Panc1 (cell line): ENCODE measurements at regions not wholly inside any gene's neighbourhood (a gene's known extent, or its start where the extent isn't known, plus 50 kb on each side); places are given as distances from the start of the nearest gene placed in this dataset.

ENCODE experiments used
- ATAC-seq: fragments of 200-7000 bp; cut with Tn5 transposase; 2 replicates; pipeline ENCODE4 v1.9.1; 2020; ENCODE audit warnings: mild to moderate bottlenecking, moderate library complexity
- BruUV-seq: library from RNA; stranded (reverse); fragments of 400-500 nt; replicated peaks from 2 replicates; lab custom pipeline; 2021; lab: Mats Ljungman, UMichigan
- CTCF ChIA-PET: fragments of 300-600 bp; sonication (Branson Sonifier 250); formaldehyde crosslinking; loops from one replicate; lab custom pipeline; 2022; ENCODE audit warnings: antibody characterized with exemption; lab: Charles Lee
- POLR2A ChIA-PET: fragments of 300-600 bp; sonication (Branson Sonifier 250); formaldehyde crosslinking; loops from one replicate; lab custom pipeline; 2022; ENCODE audit warnings: antibody characterized with exemption; lab: Charles Lee
- DNase-seq: peaks from one replicate; pipeline ENCODE4 v3.0.0-alpha.2; 2010; ENCODE audit warnings: low read depth, low spot score
- H3K27ac ChIP-seq: 2 replicates; pipeline ENCODE4 v1.5.1; 2011; ENCODE audit warnings: mild to moderate bottlenecking, low read length, inconsistent platforms
- H3K27me3 ChIP-seq: fragments of 200-500 bp; sonication (Bioruptor generic); 2 replicates; pipeline ENCODE4 v1.6.0; 2014; ENCODE audit warnings: low read length, inconsistent platforms; ENCODE audit not compliant: control insufficient read depth, insufficient read depth
- H3K36me3 ChIP-seq: fragments of 200-500 bp; sonication (Bioruptor generic); 2 replicates; pipeline ENCODE4 v1.5.1; 2014; ENCODE audit warnings: inconsistent platforms, mild to moderate bottlenecking, low read length, moderate library complexity; ENCODE audit not compliant: control insufficient read depth, insufficient read depth
- H3K4me1 ChIP-seq: 2 replicates; pipeline ENCODE4 v1.5.1; 2011; ENCODE audit warnings: inconsistent platforms, mild to moderate bottlenecking, low read length, moderate library complexity; ENCODE audit not compliant: control insufficient read depth, insufficient read depth
- H3K4me3 ChIP-seq, 2 experiments: 2 replicates each; pipeline ENCODE4 v1.5.1; 2011 to 2012; ENCODE audit warnings: low read depth in 2 of 2, low read length in 2 of 2, mild to moderate bottlenecking in 2 of 2, inconsistent platforms in 1 of 2, moderate library complexity in 1 of 2
- H3K9me3 ChIP-seq: fragments of 200-500 bp; sonication (Bioruptor generic); 2 replicates; pipeline ENCODE4 v1.5.1; 2014; ENCODE audit warnings: low read depth, mild to moderate bottlenecking, inconsistent platforms, low read length, moderate library complexity; ENCODE audit not compliant: control insufficient read depth, insufficient read depth
- POLR2AphosphoS5 ChIP-seq: IDR thresholded peaks from 2 replicates; pipeline ENCODE4 v1.6.1; 2012; ENCODE audit warnings: mild to moderate bottlenecking, low read depth, low read length, moderate library complexity
- SIN3A ChIP-seq: IDR thresholded peaks from 2 replicates; pipeline ENCODE4 v1.6.1; 2012; ENCODE audit warnings: low read depth, mild to moderate bottlenecking, low read length, moderate library complexity, borderline replicate concordance; ENCODE audit not compliant: insufficient read depth
- TCF7L2 ChIP-seq: IDR thresholded peaks from 2 replicates; pipeline ENCODE4 v1.6.1; 2011; ENCODE audit warnings: mild to moderate bottlenecking, low read depth, low read length, inconsistent platforms
- in situ Hi-C: cut with HindIII; loops from 2 replicates; pipeline ENCODE4 v1.10.0; 2016; ENCODE audit warnings: low sequenced_read_pairs, low pct_unique_long_range_greater_than_20kb
- intact Hi-C: fragments of 100-400 bp; cut with micrococcal nuclease; formaldehyde crosslinking; loops from one replicate; pipeline ENCODE4 v1.10.0; 2022; ENCODE audit not compliant: unreplicated experiment
- TF ChIP-seq, protein P1 (sequence below), 2 experiments: IDR thresholded peaks; 2 replicates each; pipeline ENCODE4 v1.6.1; 2011 to 2012; ENCODE audit warnings: low read depth in 2 of 2, control low read depth in 1 of 2, low read length in 1 of 2, mild to moderate bottlenecking in 1 of 2, moderate library complexity in 1 of 2; ENCODE audit not compliant: insufficient read depth in 1 of 2
- TF ChIP-seq, protein P2 (sequence below): fragments of 450-650 bp; IDR thresholded peaks from 2 replicates; pipeline ENCODE4 v1.5.1; 2017; ENCODE audit warnings: mild to moderate bottlenecking

DNA sequence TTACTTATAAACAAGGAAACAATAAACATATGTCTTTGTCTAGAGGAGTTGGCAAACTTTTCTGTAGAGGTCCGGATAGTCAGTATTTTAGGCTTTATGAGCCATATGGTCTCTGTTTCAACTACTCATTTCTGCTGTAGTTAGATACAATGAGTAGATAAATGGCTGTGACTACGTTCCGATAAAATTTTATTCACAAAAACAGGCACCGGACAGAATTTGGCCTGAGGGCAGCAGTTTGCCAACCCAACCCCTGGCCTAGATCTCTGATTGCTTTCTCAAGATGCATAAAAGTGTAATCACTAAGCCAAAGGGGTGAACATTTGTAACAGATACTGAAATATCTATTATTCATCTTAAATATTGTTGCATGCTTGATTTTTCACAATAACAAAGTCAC, 123.1 kb upstream of the ESRRG start:
- Histone ChIP-seq H3K27ac (no peak overlapping the region), H3K4me3 (no peak overlapping the region), H3K36me3 (no peaks in the 10 kb centered on the region), H3K27me3 (no peaks in the 10 kb centered on the region), H3K4me1 (no peaks in the 10 kb centered on the region), H3K9me3 (no peaks in the 10 kb centered on the region)
- intact Hi-C loops = no loop called here
- in situ Hi-C loops = no loop called here
- CTCF ChIA-PET = no interaction called here
- POLR2A ChIA-PET = no interaction called here
- no TSS peak for BruUV-seq
- no peak for TF ChIP-seq TCF7L2
- ATAC-seq (no peak), DNase-seq (no peak)

- H3K9me3 ChIP-seq = no peaks in the 10 kb centered on the region
- ATAC-seq (no peak), DNase-seq (no peak)
- H3K27me3 ChIP-seq = no peaks in the 10 kb centered on the region
- in situ Hi-C loops = no loop called here
- intact Hi-C loops = no loop called here
- no TSS peak for BruUV-seq
- ChIA-PET CTCF (no interaction called here), POLR2A (no interaction called here)
- H3K27ac ChIP-seq = no peak overlapping the region
- H3K4me3 ChIP-seq = no peak overlapping the region
- H3K4me1 ChIP-seq = no peaks in the 10 kb centered on the region
- TF ChIP-seq, protein P1, sequence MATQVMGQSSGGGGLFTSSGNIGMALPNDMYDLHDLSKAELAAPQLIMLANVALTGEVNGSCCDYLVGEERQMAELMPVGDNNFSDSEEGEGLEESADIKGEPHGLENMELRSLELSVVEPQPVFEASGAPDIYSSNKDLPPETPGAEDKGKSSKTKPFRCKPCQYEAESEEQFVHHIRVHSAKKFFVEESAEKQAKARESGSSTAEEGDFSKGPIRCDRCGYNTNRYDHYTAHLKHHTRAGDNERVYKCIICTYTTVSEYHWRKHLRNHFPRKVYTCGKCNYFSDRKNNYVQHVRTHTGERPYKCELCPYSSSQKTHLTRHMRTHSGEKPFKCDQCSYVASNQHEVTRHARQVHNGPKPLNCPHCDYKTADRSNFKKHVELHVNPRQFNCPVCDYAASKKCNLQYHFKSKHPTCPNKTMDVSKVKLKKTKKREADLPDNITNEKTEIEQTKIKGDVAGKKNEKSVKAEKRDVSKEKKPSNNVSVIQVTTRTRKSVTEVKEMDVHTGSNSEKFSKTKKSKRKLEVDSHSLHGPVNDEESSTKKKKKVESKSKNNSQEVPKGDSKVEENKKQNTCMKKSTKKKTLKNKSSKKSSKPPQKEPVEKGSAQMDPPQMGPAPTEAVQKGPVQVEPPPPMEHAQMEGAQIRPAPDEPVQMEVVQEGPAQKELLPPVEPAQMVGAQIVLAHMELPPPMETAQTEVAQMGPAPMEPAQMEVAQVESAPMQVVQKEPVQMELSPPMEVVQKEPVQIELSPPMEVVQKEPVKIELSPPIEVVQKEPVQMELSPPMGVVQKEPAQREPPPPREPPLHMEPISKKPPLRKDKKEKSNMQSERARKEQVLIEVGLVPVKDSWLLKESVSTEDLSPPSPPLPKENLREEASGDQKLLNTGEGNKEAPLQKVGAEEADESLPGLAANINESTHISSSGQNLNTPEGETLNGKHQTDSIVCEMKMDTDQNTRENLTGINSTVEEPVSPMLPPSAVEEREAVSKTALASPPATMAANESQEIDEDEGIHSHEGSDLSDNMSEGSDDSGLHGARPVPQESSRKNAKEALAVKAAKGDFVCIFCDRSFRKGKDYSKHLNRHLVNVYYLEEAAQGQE (IDR thresholded peaks at IDR 0.05; ENCODE audit: insufficient read depth in 1 of 2, low read depth in 2 of 2, low read length in 1 of 2) = no peak
- TF ChIP-seq POLR2AphosphoS5 = no peak
- TF ChIP-seq SIN3A = no peak
- TF ChIP-seq, protein P2, sequence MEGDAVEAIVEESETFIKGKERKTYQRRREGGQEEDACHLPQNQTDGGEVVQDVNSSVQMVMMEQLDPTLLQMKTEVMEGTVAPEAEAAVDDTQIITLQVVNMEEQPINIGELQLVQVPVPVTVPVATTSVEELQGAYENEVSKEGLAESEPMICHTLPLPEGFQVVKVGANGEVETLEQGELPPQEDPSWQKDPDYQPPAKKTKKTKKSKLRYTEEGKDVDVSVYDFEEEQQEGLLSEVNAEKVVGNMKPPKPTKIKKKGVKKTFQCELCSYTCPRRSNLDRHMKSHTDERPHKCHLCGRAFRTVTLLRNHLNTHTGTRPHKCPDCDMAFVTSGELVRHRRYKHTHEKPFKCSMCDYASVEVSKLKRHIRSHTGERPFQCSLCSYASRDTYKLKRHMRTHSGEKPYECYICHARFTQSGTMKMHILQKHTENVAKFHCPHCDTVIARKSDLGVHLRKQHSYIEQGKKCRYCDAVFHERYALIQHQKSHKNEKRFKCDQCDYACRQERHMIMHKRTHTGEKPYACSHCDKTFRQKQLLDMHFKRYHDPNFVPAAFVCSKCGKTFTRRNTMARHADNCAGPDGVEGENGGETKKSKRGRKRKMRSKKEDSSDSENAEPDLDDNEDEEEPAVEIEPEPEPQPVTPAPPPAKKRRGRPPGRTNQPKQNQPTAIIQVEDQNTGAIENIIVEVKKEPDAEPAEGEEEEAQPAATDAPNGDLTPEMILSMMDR = no peak
- no peak for TF ChIP-seq TCF7L2
- H3K36me3 ChIP-seq = no peaks in the 10 kb centered on the region
These were observed 120.2 kb upstream of the ESRRG start for GRCh38 chr1:216843409-216843808.

DNA sequence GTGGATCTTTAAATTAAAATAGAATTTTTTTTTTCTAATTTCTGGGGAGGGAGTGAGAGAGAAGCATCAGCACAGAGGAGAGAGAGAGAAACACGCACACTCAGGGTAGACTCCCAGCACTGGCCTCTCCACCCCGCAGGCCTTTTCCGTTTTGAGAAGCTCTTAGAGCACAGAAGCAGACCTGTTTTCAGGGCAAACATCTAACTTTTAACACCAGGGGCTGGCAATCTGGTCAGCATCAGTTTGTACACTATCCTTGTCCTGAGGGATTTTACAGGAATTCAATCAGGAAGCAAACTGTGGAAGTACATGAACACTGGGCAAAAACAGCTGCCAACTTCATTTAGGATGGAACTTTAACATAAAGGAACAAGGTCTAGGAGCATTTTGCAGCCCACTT, 117.9 kb upstream of the ESRRG start:
- intact Hi-C loops (no loop called here), in situ Hi-C loops (no loop called here)
- ChIA-PET POLR2A (no interaction called here), CTCF (no interaction called here)
- Histone ChIP-seq H3K27ac (no peak overlapping the region), H3K4me3 (no peak overlapping the region), H3K36me3 (no peaks in the 10 kb centered on the region), H3K9me3 (no peaks in the 10 kb centered on the region), H3K27me3 (no peaks in the 10 kb centered on the region), H3K4me1 (no peaks in the 10 kb centered on the region)
- no peak for DNase-seq
- no peak for TF ChIP-seq POLR2AphosphoS5
- TF ChIP-seq, protein P2 = no peak
- BruUV-seq = no TSS peak
- no peak for ATAC-seq
